Naive thymus-derived CD8-positive, alpha-beta T cell (primary cell): ENCODE measurements at regions not wholly inside any gene's neighbourhood (a gene's known extent, or its start where the extent isn't known, plus 50 kb on each side); places are given as distances from the start of the nearest gene placed in this dataset.

Source experiments
- ATAC-seq, 2 donors: fragments of 150-1000 bp; cut with Tn5 transposase in 1 of 2; sonication (Bioruptor Pico), chemical (Tn5 transposase) in 1 of 2; 1 replicate in 1 of 2; 2 replicates in 1 of 2; pipeline ENCODE4 v1.10.0; 2021; ENCODE audit warnings: mild to moderate bottlenecking in 2 of 2, moderate library complexity in 2 of 2
- POLR2A ChIA-PET: fragments of 350-600 bp; sonication (Branson Sonifier 250); formaldehyde crosslinking; loops from one replicate; lab custom pipeline; 2021; ENCODE audit warnings: antibody characterized with exemption; lab: Charles Lee
- DNase-seq, 10 donors: peaks; one replicate each; pipeline versions ENCODE4 v3.0.0 to v3.0.0-alpha.2; 2020 to 2022
- H3K27ac Mint-ChIP-seq, 10 donors: one replicate each; pipeline ENCODE4 v1.8.0; 2020 to 2022; ENCODE audit warnings: mild to moderate bottlenecking in 10 of 10, mixed read lengths in 10 of 10, moderate library complexity in 4 of 10, inconsistent platforms in 1 of 10
- H3K27me3 Mint-ChIP-seq, 5 donors: one replicate each; pipeline ENCODE4 v1.8.0; 2021 to 2022; ENCODE audit warnings: mixed read lengths in 5 of 5
- H3K36me3 Mint-ChIP-seq, 3 donors: one replicate each; pipeline ENCODE4 v1.8.0; 2020 to 2022; ENCODE audit warnings: mixed read lengths in 3 of 3, mild to moderate bottlenecking in 2 of 3, inconsistent platforms in 1 of 3
- H3K4me1 Mint-ChIP-seq, 4 donors: one replicate each; pipeline ENCODE4 v1.8.0; 2021 to 2022; ENCODE audit warnings: mixed read lengths in 4 of 4
- H3K4me3 Mint-ChIP-seq, 10 donors: one replicate each; pipeline ENCODE4 v1.8.0; 2020 to 2022; ENCODE audit warnings: mild to moderate bottlenecking in 10 of 10, mixed read lengths in 10 of 10, moderate library complexity in 6 of 10, inconsistent platforms in 1 of 10
- H3K9me3 Mint-ChIP-seq, 9 donors: one replicate each; pipeline ENCODE4 v1.8.0; 2020 to 2022; ENCODE audit warnings: mixed read lengths in 9 of 9, mild to moderate bottlenecking in 3 of 9, inconsistent platforms in 1 of 9, moderate library complexity in 1 of 9

- Mint-ChIP-seq H3K9me3 (peaks cover 0 to 7% (median 0%) of the 10 kb centered on the region in 9 donors), H3K27me3 (peaks cover 0 to 4% (median 0%) of the 10 kb centered on the region in 5 donors), H3K36me3 (no peaks in the 10 kb centered on the region), H3K4me3 (no peak overlapping the region), H3K27ac (no peak overlapping the region), H3K4me1 (peaks cover 0 to 5% (median 0%) of the 10 kb centered on the region in 4 donors)
- POLR2A ChIA-PET = no interaction called here
- DNase-seq (no peak), ATAC-seq (no peak)
Measured at GRCh38 chr18:25648716-25649260, 296.8 kb upstream of the ZNF521 start.

GRCh38 chr18:25647404-25647803, 295.4 kb upstream of the ZNF521 start:
- Mint-ChIP-seq H3K9me3 (peaks cover 0 to 3% (median 0%) of the 10 kb centered on the region in 9 donors), H3K36me3 (no peaks in the 10 kb centered on the region), H3K27ac (no peak overlapping the region), H3K4me1 (peaks cover 0 to 5% (median 0%) of the 10 kb centered on the region in 4 donors), H3K27me3 (no peaks in the 10 kb centered on the region), H3K4me3 (no peak overlapping the region)
- POLR2A ChIA-PET = no interaction called here
- no peak for DNase-seq
- no peak for ATAC-seq

GRCh38 chr18:25646971-25647370, 295.0 kb upstream of the ZNF521 start:
- no peak overlapping the region for H3K27ac Mint-ChIP-seq
- peaks cover 0 to 3% (median 0%) of the 10 kb centered on the region in 9 donors for H3K9me3 Mint-ChIP-seq
- ATAC-seq (no peak), DNase-seq (no peak)
- H3K4me1 Mint-ChIP-seq = peaks cover 0 to 5% (median 0%) of the 10 kb centered on the region in 4 donors
- POLR2A ChIA-PET = no interaction called here
- no peaks in the 10 kb centered on the region for H3K36me3 Mint-ChIP-seq
- H3K4me3 Mint-ChIP-seq = no peak overlapping the region
- H3K27me3 Mint-ChIP-seq = no peaks in the 10 kb centered on the region

- POLR2A ChIA-PET = no interaction called here
- DNase-seq = no peak
- no peaks in the 10 kb centered on the region for H3K4me1 Mint-ChIP-seq
Measured at GRCh38 chr18:25639596-25639995, 287.6 kb upstream of the ZNF521 start.

GRCh38 chr18:25633563-25633962, 281.6 kb upstream of the ZNF521 start:
- no peaks in the 10 kb centered on the region for H3K4me1 Mint-ChIP-seq
- H3K27me3 Mint-ChIP-seq = peaks cover 3 to 35% (median 9%) of the 10 kb centered on the region in 5 donors
- DNase-seq (no peak), ATAC-seq (no peak)
- no peak overlapping the region for H3K27ac Mint-ChIP-seq
- POLR2A ChIA-PET = no interaction called here
- H3K36me3 Mint-ChIP-seq = no peaks in the 10 kb centered on the region
- no peak overlapping the region for H3K4me3 Mint-ChIP-seq
- H3K9me3 Mint-ChIP-seq = peaks cover 0 to 14% (median 7%) of the 10 kb centered on the region in 9 donors

More at GRCh38 chr18:25639596-25639995, 287.6 kb upstream of the ZNF521 start:
- Mint-ChIP-seq H3K27ac (no peak overlapping the region), H3K9me3 (peaks cover 0 to 19% (median 0%) of the 10 kb centered on the region in 9 donors), H3K4me3 (no peak overlapping the region), H3K27me3 (peaks cover 0 to under 1% (median 0%) of the 10 kb centered on the region in 5 donors), H3K36me3 (no peaks in the 10 kb centered on the region)
- no peak for ATAC-seq

- no peaks in the 10 kb centered on the region for H3K4me1 Mint-ChIP-seq
- H3K4me3 Mint-ChIP-seq = no peak overlapping the region
- ATAC-seq = no peak
- H3K36me3 Mint-ChIP-seq = peaks cover 0 to 1% (median 0%) of the 10 kb centered on the region in 3 donors
- POLR2A ChIA-PET = no interaction called here
- no peak overlapping the region for H3K27ac Mint-ChIP-seq
- H3K9me3 Mint-ChIP-seq = peaks cover 6 to 41% (median 22%) of the 10 kb centered on the region in 9 donors
- no peak for DNase-seq
- H3K27me3 Mint-ChIP-seq = peaks cover 4 to 38% (median 9%) of the 10 kb centered on the region in 5 donors
Measured at GRCh38 chr18:25630682-25631081, 278.7 kb upstream of the ZNF521 start.

GRCh38 chr18:25621682-25622081, 269.7 kb upstream of the ZNF521 start:
- DNase-seq (no peak), ATAC-seq (no peak)
- Mint-ChIP-seq H3K27ac (no peak overlapping the region), H3K4me3 (no peak overlapping the region), H3K9me3 (peaks cover 6 to 39% (median 22%) of the 10 kb centered on the region in 9 donors), H3K4me1 (no peaks in the 10 kb centered on the region), H3K27me3 (peaks cover 0 to 2% (median 0%) of the 10 kb centered on the region in 5 donors), H3K36me3 (peaks cover 0 to 3% (median 0%) of the 10 kb centered on the region in 3 donors)
- POLR2A ChIA-PET = no interaction called here

- ATAC-seq = no peak
- DNase-seq = no peak
- Mint-ChIP-seq H3K27me3 (peaks cover 0 to 2% (median 0%) of the 10 kb centered on the region in 5 donors), H3K4me1 (no peaks in the 10 kb centered on the region), H3K4me3 (no peak overlapping the region), H3K36me3 (peaks cover 0 to 2% (median 0%) of the 10 kb centered on the region in 3 donors), H3K9me3 (peaks cover 6 to 37% (median 18%) of the 10 kb centered on the region in 9 donors), H3K27ac (no peak overlapping the region)
- POLR2A ChIA-PET = no interaction called here
Measured at GRCh38 chr18:25621144-25621543, 269.2 kb upstream of the ZNF521 start.

GRCh38 chr18:25614168-25614567, 262.2 kb upstream of the ZNF521 start:
- H3K4me1 Mint-ChIP-seq = no peaks in the 10 kb centered on the region
- DNase-seq (no peak), ATAC-seq (no peak)
- H3K27ac Mint-ChIP-seq = no peak overlapping the region
- peaks cover 0 to 8% (median 1%) of the 10 kb centered on the region in 9 donors for H3K9me3 Mint-ChIP-seq
- no peaks in the 10 kb centered on the region for H3K27me3 Mint-ChIP-seq
- POLR2A ChIA-PET = no interaction called here
- H3K4me3 Mint-ChIP-seq = no peak overlapping the region
- no peaks in the 10 kb centered on the region for H3K36me3 Mint-ChIP-seq

- H3K27me3 Mint-ChIP-seq = no peaks in the 10 kb centered on the region
- no peak overlapping the region for H3K27ac Mint-ChIP-seq
- no peaks in the 10 kb centered on the region for H3K4me1 Mint-ChIP-seq
- no peak overlapping the region for H3K4me3 Mint-ChIP-seq
- POLR2A ChIA-PET = no interaction called here
- ATAC-seq (no peak), DNase-seq (no peak)
- no peaks in the 10 kb centered on the region for H3K36me3 Mint-ChIP-seq
- H3K9me3 Mint-ChIP-seq = peaks cover 0 to 8% (median 1%) of the 10 kb centered on the region in 9 donors
Measured at GRCh38 chr18:25612466-25612865, 260.5 kb upstream of the ZNF521 start.

- POLR2A ChIA-PET = no interaction called here
- Mint-ChIP-seq H3K9me3 (peaks cover 0 to 7% (median 2%) of the 10 kb centered on the region in 9 donors), H3K27ac (no peak overlapping the region), H3K36me3 (no peaks in the 10 kb centered on the region), H3K27me3 (peaks cover 0 to 8% (median 4%) of the 10 kb centered on the region in 5 donors), H3K4me3 (no peak overlapping the region), H3K4me1 (no peaks in the 10 kb centered on the region)
- no peak for ATAC-seq
- DNase-seq = no peak
Measured at GRCh38 chr18:25608091-25608490, 256.1 kb upstream of the ZNF521 start.

- Mint-ChIP-seq H3K4me3 (no peak overlapping the region), H3K36me3 (no peaks in the 10 kb centered on the region), H3K27ac (no peak overlapping the region), H3K4me1 (no peaks in the 10 kb centered on the region), H3K9me3 (peaks cover 0 to 7% (median 1%) of the 10 kb centered on the region in 9 donors), H3K27me3 (peaks cover 6 to 29% (median 10%) of the 10 kb centered on the region in 5 donors)
- ATAC-seq (no peak), DNase-seq (no peak)
- POLR2A ChIA-PET = no interaction called here
Measured at GRCh38 chr18:25604894-25605597, 253.1 kb upstream of the ZNF521 start.

GRCh38 chr18:25604196-25604893, 252.4 kb upstream of the ZNF521 start:
- POLR2A ChIA-PET = no interaction called here
- H3K27ac Mint-ChIP-seq = no peak overlapping the region
- peaks cover 6 to 31% (median 10%) of the 10 kb centered on the region in 5 donors for H3K27me3 Mint-ChIP-seq

More at GRCh38 chr18:25604196-25604893, 252.4 kb upstream of the ZNF521 start:
- Mint-ChIP-seq H3K4me3 (no peak overlapping the region), H3K9me3 (peaks cover 0 to 7% (median 0%) of the 10 kb centered on the region in 9 donors), H3K36me3 (no peaks in the 10 kb centered on the region), H3K4me1 (no peaks in the 10 kb centered on the region)
- no peak for DNase-seq
- no peak for ATAC-seq
